Natural killer cell (primary cell): ENCODE measurements at regions not wholly inside any gene's neighbourhood (a gene's known extent, or its start where the extent isn't known, plus 50 kb on each side); places are given as distances from the start of the nearest gene placed in this dataset.

Experiments
- ATAC-seq, 3 donors: fragments of 150-1000 bp in 2 of 3; fragments of 200-7000 bp in 1 of 3; cut with Tn5 transposase; 1 replicate in 1 of 3; 2 replicates in 2 of 3; pipeline ENCODE4 v1.10.0; 2021; ENCODE audit warnings: mild to moderate bottlenecking in 2 of 3, moderate library complexity in 2 of 3
- DNase-seq, 2 donors: peaks; one replicate each; pipeline versions ENCODE4 v3.0.0 to v3.0.0-alpha.2; 2013 to 2021; ENCODE audit warnings: mixed read lengths in 1 of 2
- H3K27ac ChIP-seq: one replicate; pipeline ENCODE4 v1.5.1; 2013; ENCODE audit warnings: mild to moderate bottlenecking, low read length
- H3K27me3 ChIP-seq: one replicate; pipeline ENCODE4 v1.6.1; 2013; ENCODE audit warnings: low read length; ENCODE audit not compliant: control insufficient read depth, insufficient read depth
- H3K36me3 ChIP-seq: one replicate; pipeline ENCODE4 v1.6.1; 2013; ENCODE audit warnings: low read length; ENCODE audit not compliant: control insufficient read depth, insufficient read depth
- H3K4me1 ChIP-seq: one replicate; pipeline ENCODE4 v1.6.1; 2013; ENCODE audit warnings: low read length; ENCODE audit not compliant: control insufficient read depth, insufficient read depth
- H3K4me3 ChIP-seq: one replicate; pipeline ENCODE4 v1.5.1; 2013; ENCODE audit warnings: low read length
- H3K9me3 ChIP-seq: one replicate; pipeline ENCODE4 v1.6.1; 2013; ENCODE audit warnings: low read length; ENCODE audit not compliant: control insufficient read depth, insufficient read depth
- H3K27ac Mint-ChIP-seq, 2 donors: one replicate each; pipeline ENCODE4 v1.8.0; 2022; ENCODE audit warnings: mild to moderate bottlenecking in 2 of 2, mixed read lengths in 2 of 2, moderate library complexity in 1 of 2
- H3K27me3 Mint-ChIP-seq, 2 donors: one replicate each; pipeline ENCODE4 v1.8.0; 2022; ENCODE audit warnings: low read depth in 2 of 2, mixed read lengths in 2 of 2
- H3K36me3 Mint-ChIP-seq: one replicate; pipeline ENCODE4 v1.8.0; 2022; ENCODE audit warnings: mixed read lengths
- H3K4me1 Mint-ChIP-seq, 2 donors: one replicate each; pipeline ENCODE4 v1.8.0; 2022; ENCODE audit warnings: mixed read lengths in 2 of 2
- H3K4me3 Mint-ChIP-seq: one replicate; pipeline ENCODE4 v1.8.0; 2022; ENCODE audit warnings: mild to moderate bottlenecking, moderate library complexity, mixed read lengths
- H3K9me3 Mint-ChIP-seq, 2 donors: one replicate each; pipeline ENCODE4 v1.8.0; 2022; ENCODE audit warnings: mixed read lengths in 2 of 2
- CTCF ChIP-seq: fragments of 200-600 bp; IDR thresholded peaks from one replicate; pipeline ENCODE4 v1.8.0; 2022; ENCODE audit warnings: antibody characterized with exemption
- WGBS: methylation state at CpG from one replicate; pipeline ENCODE4 v1.1.7; 2013; ENCODE audit warnings: missing lambda C conversion rate; ENCODE audit not compliant: insufficient coverage; 5-methylcytosine and 5-hydroxymethylcytosine counted together
- intact Hi-C: fragments of 100-400 bp; cut with micrococcal nuclease; formaldehyde crosslinking; loops from one replicate; pipeline ENCODE4 v1.14.2; 2022

- TF ChIP-seq CTCF, result no peak
- DNase-seq, result no peak
- Histone ChIP-seq H3K36me3 (no peaks in the 10 kb centered on the region), H3K9me3 (no peaks in the 10 kb centered on the region), H3K27me3 (no peaks in the 10 kb centered on the region), H3K4me3 (no peak overlapping the region), H3K4me1 (no peaks in the 10 kb centered on the region), H3K27ac (no peak overlapping the region)
- Mint-ChIP-seq H3K27me3 (no peaks in the 10 kb centered on the region), H3K36me3 (no peaks in the 10 kb centered on the region), H3K9me3 (no peaks in the 10 kb centered on the region), H3K4me1 (no peaks in the 10 kb centered on the region), H3K27ac (no peak overlapping the region), H3K4me3 (no peak overlapping the region)
- no peak for ATAC-seq
- 93% methylated on average over 4 of the region's 4 CpGs for WGBS
- intact Hi-C loops, result no loop called here
Observed at GRCh38 chr3:20401253-20401652, 215.2 kb upstream of the SGO1 start.

GRCh38 chr3:20400686-20401085 is 214.7 kb upstream of the SGO1 start:
- no peak for TF ChIP-seq CTCF
- Mint-ChIP-seq H3K9me3 (no peaks in the 10 kb centered on the region), H3K27ac (no peak overlapping the region), H3K36me3 (no peaks in the 10 kb centered on the region), H3K27me3 (no peaks in the 10 kb centered on the region), H3K4me3 (no peak overlapping the region), H3K4me1 (no peaks in the 10 kb centered on the region)
- Histone ChIP-seq H3K9me3 (no peaks in the 10 kb centered on the region), H3K4me1 (no peaks in the 10 kb centered on the region), H3K27me3 (no peaks in the 10 kb centered on the region), H3K27ac (no peak overlapping the region), H3K36me3 (no peaks in the 10 kb centered on the region), H3K4me3 (no peak overlapping the region)
- ATAC-seq, result no peak
- no peak for DNase-seq
- no CpG with 5 or more reads among the region's 1 CpG for WGBS
- intact Hi-C loops, result no loop called here

GRCh38 chr3:20400281-20400680 is 214.3 kb upstream of the SGO1 start:
- Histone ChIP-seq H3K4me3 (no peak overlapping the region), H3K27ac (no peak overlapping the region), H3K27me3 (no peaks in the 10 kb centered on the region), H3K9me3 (no peaks in the 10 kb centered on the region), H3K36me3 (no peaks in the 10 kb centered on the region), H3K4me1 (no peaks in the 10 kb centered on the region)
- TF ChIP-seq CTCF, result no peak
- intact Hi-C loops, result no loop called here
- no peaks in the 10 kb centered on the region for H3K9me3 Mint-ChIP-seq
- H3K4me1 Mint-ChIP-seq, result no peaks in the 10 kb centered on the region
- no peak for DNase-seq
- no peaks in the 10 kb centered on the region for H3K27me3 Mint-ChIP-seq
- ATAC-seq, result no peak
- no peak overlapping the region for H3K4me3 Mint-ChIP-seq
- WGBS, result 90% methylated on average over 2 of the region's 2 CpGs
- H3K27ac Mint-ChIP-seq, result no peak overlapping the region
- no peaks in the 10 kb centered on the region for H3K36me3 Mint-ChIP-seq

GRCh38 chr3:20396335-20396734 is 210.3 kb upstream of the SGO1 start:
- no peaks in the 10 kb centered on the region for H3K9me3 Mint-ChIP-seq
- no peaks in the 10 kb centered on the region for H3K27me3 Mint-ChIP-seq
- H3K27ac ChIP-seq, result no peak overlapping the region
- TF ChIP-seq CTCF, result no peak
- no peak for ATAC-seq
- no peak overlapping the region for H3K27ac Mint-ChIP-seq
- H3K9me3 ChIP-seq, result no peaks in the 10 kb centered on the region
- intact Hi-C loops, result no loop called here
- H3K36me3 Mint-ChIP-seq, result no peaks in the 10 kb centered on the region
- no peak overlapping the region for H3K4me3 Mint-ChIP-seq
- DNase-seq, result no peak
- 89% methylated on average over 3 of the region's 3 CpGs for WGBS
- no peaks in the 10 kb centered on the region for H3K36me3 ChIP-seq
- H3K27me3 ChIP-seq, result no peaks in the 10 kb centered on the region
- no peaks in the 10 kb centered on the region for H3K4me1 ChIP-seq
- no peaks in the 10 kb centered on the region for H3K4me1 Mint-ChIP-seq
- H3K4me3 ChIP-seq, result no peak overlapping the region
